Fibroblast of lung (primary cell): ENCODE measurements at regions not wholly inside any gene's neighbourhood (a gene's known extent, or its start where the extent isn't known, plus 50 kb on each side); places are given as distances from the start of the nearest gene placed in this dataset.

Experiments used
- DNase-seq, 2 donors: peaks; one replicate each; pipeline versions ENCODE4 v3.0.0 to v3.0.0-alpha.2; 2010; ENCODE audit warnings: low read depth in 2 of 2
- H2AFZ ChIP-seq: 2 replicates; pipeline ENCODE4 v1.5.1; 2012; ENCODE audit warnings: low read length, control low read depth, inconsistent platforms
- H3K27ac ChIP-seq: 2 replicates; pipeline ENCODE4 v1.5.1; 2011; ENCODE audit warnings: low read length, control low read depth; ENCODE audit not compliant: insufficient read depth
- H3K27me3 ChIP-seq: 2 replicates; pipeline ENCODE4 v1.5.1; 2011; ENCODE audit warnings: mild to moderate bottlenecking, low read length; ENCODE audit not compliant: control insufficient read depth, insufficient read depth
- H3K36me3 ChIP-seq: 2 replicates; pipeline ENCODE4 v1.5.1; 2011; ENCODE audit warnings: low read length; ENCODE audit not compliant: control insufficient read depth, insufficient read depth
- H3K4me1 ChIP-seq: 2 replicates; pipeline ENCODE4 v1.5.1; 2011; ENCODE audit warnings: low read length; ENCODE audit not compliant: control insufficient read depth, insufficient read depth; ENCODE audit errors: extremely low read depth
- H3K4me2 ChIP-seq: 2 replicates; pipeline ENCODE4 v1.5.1; 2011; ENCODE audit warnings: low read length, control low read depth; ENCODE audit not compliant: insufficient read depth; ENCODE audit errors: extremely low read depth
- H3K4me3 ChIP-seq, 4 experiments: fragments of 200-600 bp in 1 of 4; sonication (generic) in 1 of 4; replicated peaks in 1 of 4; 2 replicates each; pipeline ENCODE4 v1.5.1; 2011 to 2016; ENCODE audit warnings: low read length in 4 of 4, low read depth in 3 of 4, mild to moderate bottlenecking in 3 of 4, control low read depth in 2 of 4, inconsistent platforms in 1 of 4, mixed read lengths in 1 of 4; ENCODE audit not compliant: insufficient read depth in 1 of 4; ENCODE audit errors: control extremely low read depth in 1 of 4
- H3K79me2 ChIP-seq: 2 replicates; pipeline ENCODE4 v1.5.1; 2012; ENCODE audit warnings: mild to moderate bottlenecking, low read length, inconsistent platforms; ENCODE audit not compliant: control insufficient read depth, insufficient read depth
- H3K9ac ChIP-seq: 2 replicates; pipeline ENCODE4 v1.5.1; 2011; ENCODE audit warnings: mild to moderate bottlenecking, low read length, control low read depth; ENCODE audit not compliant: insufficient read depth
- H3K9me3 ChIP-seq: 2 replicates; pipeline ENCODE4 v1.5.1; 2012; ENCODE audit warnings: low read depth, low read length; ENCODE audit not compliant: control insufficient read depth, insufficient read depth
- H4K20me1 ChIP-seq: 2 replicates; pipeline ENCODE4 v1.5.1; 2011; ENCODE audit warnings: low read length; ENCODE audit not compliant: control insufficient read depth, insufficient read depth; ENCODE audit errors: extremely low read depth
- CTCF ChIP-seq, 2 donors: IDR thresholded peaks in 1 of 2; conservative IDR thresholded peaks in 1 of 2; 1 replicate in 1 of 2; 2 replicates in 1 of 2; pipeline ENCODE4 v1.5.1; 2011 to 2012; ENCODE audit warnings: low read length in 2 of 2, control low read depth in 1 of 2, inconsistent platforms in 1 of 2, low read depth in 1 of 2, mild to moderate bottlenecking in 1 of 2
- EZH2 ChIP-seq: IDR thresholded peaks from 2 replicates; pipeline ENCODE4 v1.5.1; 2012; ENCODE audit warnings: low read length, control low read depth, mild to moderate bottlenecking; ENCODE audit errors: missing control alignments

GRCh38 chr3:56956906-56957305 is 103.6 kb upstream of the SPATA12 start:
- Histone ChIP-seq H3K9ac (no peak overlapping the region), H3K4me2 (no peak overlapping the region), H4K20me1 (no peaks in the 10 kb centered on the region), H3K9me3 (no peaks in the 10 kb centered on the region), H3K27ac (no peak overlapping the region), H3K36me3 (no peaks in the 10 kb centered on the region), H3K4me1 (no peaks in the 10 kb centered on the region), H3K79me2 (no peaks in the 10 kb centered on the region), H3K27me3 (no peaks in the 10 kb centered on the region), H2AFZ (no peak overlapping the region), H3K4me3 (no peak overlapping the region)
- DNase-seq: no peak
- TF ChIP-seq CTCF (conservative IDR thresholded peaks at IDR 0.05 in 1 of 2, IDR thresholded peaks at IDR 0.05 in 1 of 2; ENCODE audit: low read depth in 1 of 2, low read length in 2 of 2): no peak
- TF ChIP-seq EZH2: no peak

- Histone ChIP-seq H4K20me1 (no peaks in the 10 kb centered on the region), H3K4me3 (no peak overlapping the region), H3K27ac (no peak overlapping the region), H3K4me2 (no peak overlapping the region), H3K4me1 (no peaks in the 10 kb centered on the region), H3K36me3 (no peaks in the 10 kb centered on the region), H2AFZ (no peak overlapping the region), H3K27me3 (no peaks in the 10 kb centered on the region), H3K9ac (no peak overlapping the region), H3K79me2 (no peaks in the 10 kb centered on the region), H3K9me3 (no peaks in the 10 kb centered on the region)
- TF ChIP-seq CTCF (conservative IDR thresholded peaks at IDR 0.05 in 1 of 2, IDR thresholded peaks at IDR 0.05 in 1 of 2; ENCODE audit: low read depth in 1 of 2, low read length in 2 of 2) (no peak), EZH2 (no peak)
- DNase-seq: no peak
These were observed 104.9 kb upstream of the SPATA12 start for GRCh38 chr3:56955492-56956111.

- Histone ChIP-seq H3K27me3 (no peaks in the 10 kb centered on the region), H3K36me3 (no peaks in the 10 kb centered on the region), H3K4me2 (no peak overlapping the region), H3K4me3 (no peak overlapping the region), H3K27ac (no peak overlapping the region), H4K20me1 (no peaks in the 10 kb centered on the region), H3K79me2 (no peaks in the 10 kb centered on the region), H3K4me1 (no peaks in the 10 kb centered on the region), H3K9ac (no peak overlapping the region), H2AFZ (no peak overlapping the region), H3K9me3 (no peaks in the 10 kb centered on the region)
- DNase-seq: no peak
- TF ChIP-seq CTCF (conservative IDR thresholded peaks at IDR 0.05 in 1 of 2, IDR thresholded peaks at IDR 0.05 in 1 of 2; ENCODE audit: low read depth in 1 of 2, low read length in 2 of 2) (no peak), EZH2 (no peak)
These were observed 106.3 kb upstream of the SPATA12 start for GRCh38 chr3:56954125-56954524.
